OCI-LY3 (cell line): ENCODE measurements at regions not wholly inside any gene's neighbourhood (a gene's known extent, or its start where the extent isn't known, plus 50 kb on each side); places are given as distances from the start of the nearest gene placed in this dataset.

Experiments used
- EZH2phosphoT487 ChIP-seq: fragments of 200-600 bp; shearing (Covaris generic); IDR thresholded peaks from 2 replicates; pipeline ENCODE4 v1.6.1; 2018; ENCODE audit warnings: antibody characterized with exemption, mixed run types, low read depth
- TF ChIP-seq, protein P1 (sequence below): fragments of 200-600, 300-600 bp; sonication (generic); IDR thresholded peaks from 2 replicates; pipeline ENCODE4 v1.5.1; 2014; ENCODE audit warnings: antibody characterized with exemption, low read length, low read depth

DNA sequence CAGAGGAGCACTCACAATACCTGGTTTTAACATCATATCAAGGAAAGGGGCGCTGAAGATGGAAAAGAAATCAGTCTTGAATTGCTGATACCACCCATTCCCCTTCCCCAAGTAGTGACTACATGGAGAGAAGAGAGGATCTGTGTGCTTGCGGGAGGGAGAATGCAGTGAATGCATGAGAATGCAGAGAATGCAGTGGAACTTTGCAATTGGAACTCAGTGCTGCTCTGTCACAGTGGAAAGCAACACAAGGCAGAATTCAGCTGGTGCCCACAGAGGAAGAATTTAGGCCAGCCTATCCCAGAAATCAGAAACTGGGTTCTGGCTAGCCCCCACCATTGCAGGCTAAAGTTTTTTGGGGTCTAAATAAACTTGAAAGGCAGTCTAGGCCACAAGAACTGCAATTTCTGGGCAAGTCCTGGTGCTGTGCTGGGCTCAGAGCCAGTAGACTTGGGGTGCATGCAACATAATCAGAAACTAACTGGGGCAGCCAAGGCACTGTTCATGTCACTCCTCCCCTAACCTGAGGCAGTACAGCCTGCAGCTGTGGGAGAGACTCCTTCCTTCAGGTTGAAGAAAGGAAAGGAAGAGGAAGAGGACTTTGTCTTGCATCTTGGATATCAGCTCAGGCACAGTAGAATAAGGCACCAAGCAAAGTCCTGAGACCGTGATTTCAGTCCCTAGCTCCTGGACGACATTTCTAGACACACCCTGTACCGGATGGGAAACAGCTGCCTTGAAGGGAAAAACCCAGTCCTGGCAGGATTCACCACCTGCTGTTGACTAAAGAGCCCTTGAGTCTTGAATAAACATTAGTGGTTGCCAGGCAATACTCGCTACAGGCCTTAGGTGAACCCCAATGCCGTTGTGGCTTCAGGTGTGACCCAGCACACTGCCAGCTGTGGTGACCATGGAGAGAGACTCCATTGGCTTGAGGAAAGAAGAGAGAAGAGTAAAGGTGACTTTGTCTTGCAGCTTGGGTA is 329.3 kb downstream of the TBL1XR1 start:
- TF ChIP-seq, protein P1, sequence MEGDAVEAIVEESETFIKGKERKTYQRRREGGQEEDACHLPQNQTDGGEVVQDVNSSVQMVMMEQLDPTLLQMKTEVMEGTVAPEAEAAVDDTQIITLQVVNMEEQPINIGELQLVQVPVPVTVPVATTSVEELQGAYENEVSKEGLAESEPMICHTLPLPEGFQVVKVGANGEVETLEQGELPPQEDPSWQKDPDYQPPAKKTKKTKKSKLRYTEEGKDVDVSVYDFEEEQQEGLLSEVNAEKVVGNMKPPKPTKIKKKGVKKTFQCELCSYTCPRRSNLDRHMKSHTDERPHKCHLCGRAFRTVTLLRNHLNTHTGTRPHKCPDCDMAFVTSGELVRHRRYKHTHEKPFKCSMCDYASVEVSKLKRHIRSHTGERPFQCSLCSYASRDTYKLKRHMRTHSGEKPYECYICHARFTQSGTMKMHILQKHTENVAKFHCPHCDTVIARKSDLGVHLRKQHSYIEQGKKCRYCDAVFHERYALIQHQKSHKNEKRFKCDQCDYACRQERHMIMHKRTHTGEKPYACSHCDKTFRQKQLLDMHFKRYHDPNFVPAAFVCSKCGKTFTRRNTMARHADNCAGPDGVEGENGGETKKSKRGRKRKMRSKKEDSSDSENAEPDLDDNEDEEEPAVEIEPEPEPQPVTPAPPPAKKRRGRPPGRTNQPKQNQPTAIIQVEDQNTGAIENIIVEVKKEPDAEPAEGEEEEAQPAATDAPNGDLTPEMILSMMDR = no peak
- TF ChIP-seq EZH2phosphoT487 = no peak
